ENCODE measurements at regions not wholly inside any gene's neighbourhood (a gene's known extent, or its start where the extent isn't known, plus 50 kb on each side); places are given as distances from the start of the nearest gene placed in this dataset.
"Not testable (repeated sequence)": the region's sequence is repeated elsewhere in the genome, so short reads cannot be mapped to it uniquely, and the experiment has no call there.

DNA sequence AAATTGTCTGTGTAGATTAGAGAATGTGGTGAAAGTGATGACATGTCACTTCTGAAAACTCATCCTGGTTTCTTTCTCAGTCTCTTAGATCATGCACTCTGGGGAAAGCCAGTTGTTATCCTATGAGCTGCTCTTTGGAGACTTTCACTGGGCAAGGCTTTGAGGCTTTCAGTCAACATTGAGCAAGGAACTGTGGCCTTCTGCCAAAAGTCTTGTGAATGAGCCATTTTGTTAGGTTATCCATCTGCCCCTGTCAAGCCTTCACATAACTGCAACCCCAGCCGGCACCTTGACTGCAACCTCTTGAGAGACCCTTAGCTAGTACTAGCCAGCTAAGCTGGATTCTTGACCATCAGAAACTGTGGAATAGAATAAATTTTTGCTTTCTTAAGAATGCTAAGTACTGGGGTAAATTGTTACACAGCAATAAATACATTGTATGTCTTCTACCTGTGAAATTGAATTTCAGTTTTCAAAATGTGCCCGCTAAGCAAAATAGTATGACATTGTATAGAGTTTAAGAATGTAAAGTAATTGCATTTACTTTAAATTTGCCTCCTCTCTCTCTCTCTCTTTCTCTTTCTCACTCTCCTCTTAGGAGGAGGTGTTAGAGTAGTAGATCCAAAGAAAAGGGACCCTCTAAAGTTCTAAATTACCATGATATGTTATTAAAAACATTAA is 1273.0 kb downstream of the RAPGEF2 start:
- ATAC-seq = no peak
- H3K36me3 Mint-ChIP-seq = no peaks in the 10 kb centered on the region
- peaks cover 6% of the 10 kb centered on the region for H3K9me3 Mint-ChIP-seq
- no peaks in the 10 kb centered on the region for H3K27me3 Mint-ChIP-seq
- H3K4me1 Mint-ChIP-seq = no peaks in the 10 kb centered on the region
- H3K27ac Mint-ChIP-seq = no peak overlapping the region
- H3K4me3 Mint-ChIP-seq = no peak overlapping the region

DNA sequence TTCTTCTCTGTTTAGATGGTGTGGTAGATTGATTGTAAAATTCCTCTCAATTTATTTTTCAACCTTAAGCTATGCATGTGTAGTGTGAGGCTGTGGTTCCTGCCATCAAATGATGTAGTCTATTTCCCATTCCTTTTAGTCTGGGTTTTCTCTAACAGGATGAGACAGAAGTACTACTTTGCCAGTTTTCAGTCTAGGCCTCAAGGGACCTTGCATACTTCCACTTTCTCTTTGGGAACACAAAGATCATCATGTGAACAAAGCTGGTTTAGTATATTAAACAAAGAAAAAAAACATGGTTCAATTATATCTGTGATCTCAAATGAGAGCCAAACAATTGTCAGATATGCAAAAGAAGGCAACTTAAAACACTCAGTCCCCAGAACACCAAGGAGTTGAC is 1284.0 kb downstream of the RAPGEF2 start:
- no peaks in the 10 kb centered on the region for H3K27me3 Mint-ChIP-seq
- H3K4me3 Mint-ChIP-seq = no peak overlapping the region
- no peaks in the 10 kb centered on the region for H3K36me3 Mint-ChIP-seq
- peaks cover 10% of the 10 kb centered on the region for H3K9me3 Mint-ChIP-seq
- ATAC-seq = no peak
- H3K4me1 Mint-ChIP-seq = no peaks in the 10 kb centered on the region
- no peak overlapping the region for H3K27ac Mint-ChIP-seq

DNA sequence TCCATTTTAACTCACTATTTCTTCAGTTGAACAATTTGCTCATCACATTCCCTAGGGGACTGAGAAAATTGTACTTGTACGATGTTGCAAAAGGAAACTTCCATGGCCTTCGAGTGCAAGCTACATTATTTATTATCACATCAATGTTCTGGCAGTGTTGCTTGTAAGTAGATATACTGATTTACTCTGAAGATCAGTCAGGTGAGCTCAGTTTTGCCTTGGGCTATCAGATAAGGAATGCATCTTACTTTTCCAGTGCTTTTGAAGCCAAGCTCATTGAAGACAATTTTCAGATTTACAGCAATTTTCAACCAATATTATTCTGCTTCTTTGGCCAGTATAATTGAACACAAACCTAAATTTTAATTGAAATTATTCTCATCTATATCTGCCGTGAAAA is 1296.9 kb downstream of the RAPGEF2 start:
- Mint-ChIP-seq H3K4me1 (no peaks in the 10 kb centered on the region), H3K36me3 (no peaks in the 10 kb centered on the region), H3K27ac (no peak overlapping the region), H3K9me3 (no peaks in the 10 kb centered on the region), H3K27me3 (no peaks in the 10 kb centered on the region), H3K4me3 (no peak overlapping the region)
- ATAC-seq = no peak

DNA sequence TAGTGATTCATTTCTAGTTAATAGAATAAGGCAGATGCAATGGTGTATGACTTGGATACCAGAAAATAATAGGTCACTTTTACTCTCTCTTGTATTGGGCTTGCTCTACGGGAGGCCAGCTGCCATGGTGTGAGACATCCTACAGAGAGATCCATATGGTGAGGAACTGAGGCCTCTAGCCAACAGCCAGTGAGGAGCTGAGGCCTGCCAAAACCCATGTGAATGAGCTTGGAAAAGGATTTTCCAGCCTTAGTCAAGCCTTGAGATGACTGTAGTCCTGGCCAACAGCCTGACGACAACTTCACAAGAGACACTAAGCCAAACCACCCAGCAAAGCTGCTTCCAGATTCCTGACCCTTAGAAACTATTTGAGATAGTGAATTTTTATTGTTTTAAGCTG is 1300.2 kb downstream of the RAPGEF2 start:
- no peak overlapping the region for H3K27ac Mint-ChIP-seq
- no peak for ATAC-seq
- no peaks in the 10 kb centered on the region for H3K27me3 Mint-ChIP-seq
- no peaks in the 10 kb centered on the region for H3K36me3 Mint-ChIP-seq
- no peaks in the 10 kb centered on the region for H3K4me1 Mint-ChIP-seq
- no peak overlapping the region for H3K4me3 Mint-ChIP-seq
- peaks cover 3% of the 10 kb centered on the region for H3K9me3 Mint-ChIP-seq

DNA sequence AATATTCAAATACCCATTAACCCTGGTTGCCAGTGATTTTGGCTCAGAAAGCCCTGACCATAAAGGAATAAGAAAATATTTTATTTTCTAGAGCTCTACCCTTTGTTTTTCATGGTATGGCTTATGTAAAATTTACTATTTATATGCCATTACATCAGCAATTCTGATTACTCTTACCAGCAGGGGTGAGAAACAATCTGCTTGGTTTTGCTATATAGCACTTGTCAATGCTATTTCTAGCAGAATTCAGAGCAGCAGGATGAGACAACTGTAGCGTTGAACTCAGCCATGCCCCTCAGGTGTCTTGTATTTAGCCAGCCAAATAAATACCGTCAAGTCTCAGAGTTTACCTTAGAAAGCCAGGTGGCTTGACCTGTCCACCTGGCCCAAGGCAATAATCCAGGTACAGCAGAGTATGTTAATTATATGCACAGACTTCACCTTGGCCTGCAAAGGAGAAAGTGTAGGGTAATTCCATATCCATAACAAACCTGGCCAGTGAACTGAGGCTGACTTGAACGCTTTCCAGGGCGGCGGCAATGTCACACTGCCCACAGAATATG is 1303.5 kb downstream of the RAPGEF2 start:
- ATAC-seq = no peak
- no peaks in the 10 kb centered on the region for H3K27me3 Mint-ChIP-seq
- no peaks in the 10 kb centered on the region for H3K4me1 Mint-ChIP-seq
- no peak overlapping the region for H3K27ac Mint-ChIP-seq
- no peaks in the 10 kb centered on the region for H3K36me3 Mint-ChIP-seq
- H3K4me3 Mint-ChIP-seq = no peak overlapping the region
- peaks cover 3% of the 10 kb centered on the region for H3K9me3 Mint-ChIP-seq

DNA sequence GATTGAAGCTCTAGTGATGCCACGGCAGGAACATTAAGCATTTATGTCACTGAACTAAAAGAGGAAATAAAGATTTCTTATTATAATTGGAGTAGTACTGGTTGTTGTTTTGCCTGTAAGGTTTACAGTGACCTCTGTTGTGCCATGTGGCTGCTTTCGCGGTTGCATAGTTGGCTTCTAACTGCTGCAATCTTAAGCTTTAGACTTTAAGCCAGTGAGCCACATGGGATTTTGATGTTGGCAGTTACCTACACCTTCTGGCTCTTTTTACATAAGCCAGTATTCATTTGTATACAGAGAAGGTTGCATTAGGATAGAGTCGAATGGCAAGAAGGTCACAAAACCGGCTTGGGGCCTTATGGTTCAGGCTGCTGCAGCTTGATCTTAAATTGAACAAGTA is 1311.6 kb downstream of the RAPGEF2 start:
- H3K27me3 Mint-ChIP-seq = no peaks in the 10 kb centered on the region
- no peaks in the 10 kb centered on the region for H3K36me3 Mint-ChIP-seq
- H3K9me3 Mint-ChIP-seq = no peaks in the 10 kb centered on the region
- no peak overlapping the region for H3K27ac Mint-ChIP-seq
- H3K4me3 Mint-ChIP-seq = no peak overlapping the region
- ATAC-seq = no peak
- no peaks in the 10 kb centered on the region for H3K4me1 Mint-ChIP-seq

DNA sequence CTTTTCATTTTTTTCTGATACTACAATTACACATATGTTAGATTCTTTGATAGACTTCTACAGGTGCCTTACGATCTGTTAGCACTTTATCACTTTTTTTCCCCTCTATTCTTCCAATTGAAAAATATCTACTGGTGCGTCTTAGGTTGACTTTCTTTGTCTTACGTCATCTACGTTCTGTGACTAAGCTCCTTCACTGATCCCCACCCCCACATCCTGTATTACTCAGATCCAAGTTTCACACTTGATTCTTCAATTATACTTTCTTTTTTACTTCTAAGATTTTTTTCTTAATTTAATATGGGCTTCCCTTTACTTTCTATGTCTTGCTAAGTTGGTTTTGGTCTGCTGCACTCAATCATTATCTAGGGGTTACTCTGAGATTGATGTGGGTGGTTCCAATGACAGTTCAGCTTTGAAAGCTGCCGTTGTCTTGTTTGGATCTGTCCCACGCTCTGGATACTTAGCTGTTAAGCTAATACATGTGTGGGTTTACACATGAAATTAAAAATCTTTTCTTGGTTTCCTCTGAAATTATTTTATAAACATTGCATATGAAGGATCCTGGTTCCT is 1321.1 kb downstream of the RAPGEF2 start:
- H3K27ac Mint-ChIP-seq = no peak overlapping the region
- H3K4me1 Mint-ChIP-seq = no peaks in the 10 kb centered on the region
- H3K27me3 Mint-ChIP-seq = no peaks in the 10 kb centered on the region
- no peaks in the 10 kb centered on the region for H3K36me3 Mint-ChIP-seq
- H3K4me3 Mint-ChIP-seq = no peak overlapping the region
- no peak for ATAC-seq
- H3K9me3 Mint-ChIP-seq = peaks cover 3% of the 10 kb centered on the region

DNA sequence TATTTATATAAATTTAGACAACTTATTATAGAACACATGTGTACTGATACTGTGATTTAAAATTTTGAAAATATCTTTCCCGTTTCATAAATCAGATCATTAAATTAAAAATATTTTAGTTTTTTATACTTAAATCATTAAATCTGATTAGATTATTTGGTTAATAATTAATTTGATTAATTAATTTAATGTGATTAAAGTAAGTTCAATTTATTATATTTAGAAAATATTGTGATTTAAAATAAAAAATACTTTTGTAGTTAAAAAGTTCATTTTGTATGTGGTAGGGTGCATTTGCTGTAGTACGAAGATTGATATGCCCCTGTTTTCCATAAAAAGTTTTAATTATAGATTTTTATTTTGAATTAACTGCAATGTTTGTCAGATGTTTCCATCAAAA is 1323.4 kb downstream of the RAPGEF2 start:
- ATAC-seq = no peak
- no peaks in the 10 kb centered on the region for H3K36me3 Mint-ChIP-seq
- no peaks in the 10 kb centered on the region for H3K27me3 Mint-ChIP-seq
- no peaks in the 10 kb centered on the region for H3K4me1 Mint-ChIP-seq
- no peak overlapping the region for H3K27ac Mint-ChIP-seq
- peaks cover 10% of the 10 kb centered on the region for H3K9me3 Mint-ChIP-seq
- no peak overlapping the region for H3K4me3 Mint-ChIP-seq

DNA sequence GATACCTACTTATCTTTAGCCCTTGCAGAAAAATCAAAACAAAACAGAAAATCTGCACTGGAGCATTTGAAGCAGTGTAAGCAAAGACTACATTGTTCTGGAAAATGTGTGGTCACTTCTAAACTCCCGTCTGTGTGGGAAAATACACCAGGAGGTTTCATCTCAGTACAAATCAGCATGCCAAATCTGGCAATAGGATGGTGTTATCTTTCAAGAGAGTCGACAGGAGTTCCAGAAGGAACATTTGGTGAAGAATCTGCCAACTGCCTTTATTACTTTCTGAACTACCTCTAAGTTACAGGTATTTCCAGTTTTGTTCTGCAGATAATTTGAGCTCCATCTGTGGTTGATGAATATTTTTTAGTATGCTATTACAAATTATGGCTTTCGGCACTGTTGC is 1348.0 kb downstream of the RAPGEF2 start:
- H3K27me3 Mint-ChIP-seq = no peaks in the 10 kb centered on the region
- no peaks in the 10 kb centered on the region for H3K9me3 Mint-ChIP-seq
- no peaks in the 10 kb centered on the region for H3K4me1 Mint-ChIP-seq
- H3K27ac Mint-ChIP-seq = no peak overlapping the region
- no peaks in the 10 kb centered on the region for H3K36me3 Mint-ChIP-seq
- H3K4me3 Mint-ChIP-seq = no peak overlapping the region
- no peak for ATAC-seq

DNA sequence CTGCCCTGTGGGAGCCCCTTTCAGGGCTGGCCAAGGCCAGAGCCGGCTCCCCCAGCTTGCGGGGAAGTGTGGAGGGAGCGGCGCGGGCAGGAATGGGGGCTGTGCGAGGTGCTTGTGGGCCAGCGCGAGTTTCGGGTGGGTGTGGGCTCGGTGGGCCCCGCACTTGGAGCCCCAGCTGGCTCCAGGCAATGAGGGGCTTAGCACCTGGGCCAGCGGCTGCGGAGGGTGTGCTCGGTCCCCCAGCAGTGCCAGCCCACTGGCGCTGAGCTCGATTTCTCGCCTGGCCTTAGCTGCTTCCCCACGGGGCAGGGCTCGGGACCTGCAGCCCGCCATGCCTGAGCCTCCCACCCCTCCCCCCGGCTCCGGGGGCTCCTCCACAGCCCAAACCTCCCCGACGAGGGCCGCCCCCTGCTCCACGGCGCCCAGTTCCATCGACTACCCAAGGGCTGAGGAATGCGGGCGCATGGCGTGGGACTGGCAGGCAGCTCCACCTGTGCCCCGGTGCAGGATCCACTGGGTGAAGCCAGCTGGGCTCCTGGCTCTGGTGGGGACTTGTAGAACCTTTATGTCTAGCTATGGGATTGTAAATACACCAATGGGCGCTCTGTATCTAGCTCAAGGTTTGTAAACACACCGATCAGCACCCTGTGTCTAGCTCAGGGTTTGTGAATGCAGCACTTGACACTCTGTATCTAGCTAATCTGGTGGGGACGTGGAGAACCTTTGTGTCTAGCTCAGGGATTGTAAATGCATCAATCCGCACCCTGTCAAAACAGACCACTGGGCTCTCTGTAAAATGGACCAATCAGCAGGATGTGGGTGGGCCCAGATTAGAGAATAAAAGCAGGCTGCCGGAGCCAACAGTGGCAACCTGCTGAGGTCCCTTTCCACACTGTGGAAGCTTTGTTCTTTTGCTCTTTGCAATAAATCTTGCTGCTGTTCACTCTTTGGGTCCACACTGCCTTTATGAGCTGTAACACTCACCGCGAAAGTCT is 1379.1 kb downstream of the RAPGEF2 start:
- not testable (repeated sequence) for ATAC-seq, H3K9me3 Mint-ChIP-seq, H3K4me1 Mint-ChIP-seq, H3K36me3 Mint-ChIP-seq, H3K4me3 Mint-ChIP-seq, H3K27ac Mint-ChIP-seq, H3K27me3 Mint-ChIP-seq

DNA sequence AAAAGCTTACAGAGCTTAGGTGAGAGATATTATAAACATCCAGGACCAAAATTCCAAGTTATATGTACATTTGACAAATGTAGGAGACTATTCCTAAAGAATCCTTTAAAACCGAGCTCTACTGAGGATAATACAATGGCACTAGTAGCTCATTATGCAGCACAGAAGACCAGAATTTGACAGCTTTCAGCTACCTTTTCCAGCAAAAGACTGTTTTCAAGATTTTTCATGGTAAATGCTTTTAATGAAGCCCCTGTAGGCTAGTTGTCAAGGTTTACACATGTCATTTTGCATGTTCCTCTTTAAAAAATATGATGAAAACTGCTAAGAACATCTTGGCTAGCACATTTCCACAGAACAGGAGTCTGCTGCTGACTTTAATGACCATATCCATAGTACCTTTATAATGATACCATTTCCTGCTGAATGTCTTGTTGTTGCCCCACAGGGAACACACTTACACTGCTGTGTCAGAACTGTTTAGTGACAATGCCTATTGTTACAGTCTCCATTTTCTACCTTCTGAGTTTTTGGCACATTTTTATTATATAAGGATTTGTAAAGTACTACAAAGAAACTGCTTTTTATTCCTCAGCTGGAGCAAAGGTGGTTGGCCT is 1382.3 kb downstream of the RAPGEF2 start:
- Mint-ChIP-seq H3K4me3 (no peak overlapping the region), H3K27me3 (no peaks in the 10 kb centered on the region), H3K4me1 (no peaks in the 10 kb centered on the region), H3K27ac (no peak overlapping the region), H3K36me3 (no peaks in the 10 kb centered on the region), H3K9me3 (peaks cover 3% of the 10 kb centered on the region)
- no peak for ATAC-seq

DNA sequence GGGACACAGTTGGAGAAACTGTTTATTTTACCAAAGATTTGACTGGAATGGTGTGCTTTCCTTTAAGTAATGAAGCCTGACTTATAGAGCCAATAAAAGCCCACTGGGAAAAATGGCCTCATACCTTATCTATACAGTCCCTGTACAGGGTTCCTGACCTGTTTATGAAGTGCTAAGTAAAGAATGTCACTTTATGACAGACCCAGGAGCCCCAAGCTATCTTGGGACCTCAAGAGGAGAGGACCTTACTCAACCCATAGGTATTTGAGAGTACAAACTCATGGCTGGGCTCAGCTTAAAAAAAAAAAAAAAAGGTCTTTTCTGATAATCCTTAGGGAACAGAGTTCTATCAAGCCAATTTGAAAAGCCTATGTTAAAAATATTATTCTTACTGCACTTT is 1389.3 kb downstream of the RAPGEF2 start:
- Mint-ChIP-seq H3K27ac (no peak overlapping the region), H3K27me3 (no peaks in the 10 kb centered on the region), H3K9me3 (peaks cover 5% of the 10 kb centered on the region)

DNA sequence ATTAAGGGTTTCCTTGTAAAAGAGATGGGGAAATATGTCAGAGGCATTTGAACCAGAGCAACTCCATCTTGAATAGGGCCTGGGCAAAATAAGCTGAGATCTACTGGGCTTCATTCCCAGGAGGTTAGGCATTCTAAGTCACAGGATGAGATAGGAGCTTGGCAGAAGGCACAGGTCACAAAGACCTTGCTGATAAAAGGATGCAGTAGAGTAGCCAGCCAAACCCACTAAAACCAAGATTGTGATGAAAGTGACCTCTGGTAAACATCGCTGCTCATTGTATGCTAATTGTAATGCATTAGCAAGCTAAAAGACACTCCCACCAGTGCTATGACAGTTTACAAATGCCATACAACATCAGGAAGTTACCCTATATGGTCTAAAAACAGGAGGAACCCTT is 1390.3 kb downstream of the RAPGEF2 start:
- H3K36me3 Mint-ChIP-seq = no peaks in the 10 kb centered on the region
- no peak overlapping the region for H3K4me3 Mint-ChIP-seq

More for the DNA sequence above, 1389.3 kb downstream of the RAPGEF2 start:
- Mint-ChIP-seq H3K36me3 (no peaks in the 10 kb centered on the region), H3K4me1 (no peaks in the 10 kb centered on the region), H3K4me3 (no peak overlapping the region)
- ATAC-seq = no peak

DNA sequence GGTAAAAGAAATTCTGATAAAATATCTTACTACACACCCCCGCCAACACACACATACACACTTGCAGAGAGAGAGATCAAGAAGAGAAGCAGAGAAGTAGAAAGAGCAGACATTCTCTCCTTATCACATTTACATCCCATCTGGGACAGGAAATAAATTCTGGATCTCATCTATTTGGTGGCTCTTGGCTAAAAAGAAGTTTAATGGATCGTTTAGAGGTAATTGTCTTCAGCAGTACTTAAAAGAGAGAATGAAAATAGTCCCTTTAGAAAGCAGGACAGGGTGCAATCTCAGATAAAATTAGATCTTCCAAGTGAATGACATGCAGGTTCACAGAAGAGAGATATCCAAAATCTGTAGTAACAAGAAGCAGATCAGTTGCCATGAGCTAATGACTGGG is 1392.5 kb downstream of the RAPGEF2 start:
- H3K4me1 Mint-ChIP-seq = no peaks in the 10 kb centered on the region
- peaks cover 8% of the 10 kb centered on the region for H3K9me3 Mint-ChIP-seq
- no peak for ATAC-seq

More for the DNA sequence above, 1390.3 kb downstream of the RAPGEF2 start:
- Mint-ChIP-seq H3K27me3 (no peaks in the 10 kb centered on the region), H3K9me3 (peaks cover 5% of the 10 kb centered on the region), H3K27ac (no peak overlapping the region), H3K4me1 (no peaks in the 10 kb centered on the region)
- ATAC-seq = no peak

DNA sequence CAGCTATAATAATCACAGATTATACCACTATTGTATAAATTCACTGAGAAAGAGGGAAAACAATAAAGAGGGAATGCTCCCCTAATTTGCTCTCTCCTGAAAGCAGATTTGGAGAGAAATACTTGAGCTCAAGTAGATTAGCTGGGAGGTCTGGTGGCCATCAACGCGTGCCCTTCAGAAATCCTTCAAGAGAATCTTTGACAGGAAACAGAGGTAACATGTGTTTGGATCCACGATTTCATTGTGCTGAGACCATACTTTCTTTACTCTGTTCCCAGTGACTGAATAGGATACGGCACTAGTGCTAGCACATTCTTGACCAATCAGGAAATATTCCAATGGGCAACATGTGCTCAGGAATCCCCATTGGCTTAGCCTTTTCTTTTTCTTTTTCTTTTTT is 1395.3 kb downstream of the RAPGEF2 start:
- Mint-ChIP-seq H3K9me3 (peaks cover 12% of the 10 kb centered on the region), H3K4me3 (no peak overlapping the region), H3K4me1 (no peaks in the 10 kb centered on the region), H3K27ac (no peak overlapping the region), H3K27me3 (no peaks in the 10 kb centered on the region), H3K36me3 (no peaks in the 10 kb centered on the region)
- ATAC-seq = no peak

More for the DNA sequence above, 1392.5 kb downstream of the RAPGEF2 start:
- Mint-ChIP-seq H3K27me3 (no peaks in the 10 kb centered on the region), H3K36me3 (no peaks in the 10 kb centered on the region), H3K4me3 (no peak overlapping the region), H3K27ac (no peak overlapping the region)
